GM18517 (cell line): ENCODE measurements at regions not wholly inside any gene's neighbourhood (a gene's known extent, or its start where the extent isn't known, plus 50 kb on each side); places are given as distances from the start of the nearest gene placed in this dataset.
"Not testable (repeated sequence)": the region's sequence is repeated elsewhere in the genome, so short reads cannot be mapped to it uniquely, and the experiment has no call there.

Experiments
- ATAC-seq: cut with Tn5 transposase; IDR thresholded peaks from one replicate; pipeline ENCODE4 v1.9.1; 2021; ENCODE audit warnings: mild to moderate bottlenecking, moderate library complexity; ENCODE audit not compliant: unreplicated experiment

- ATAC-seq, result no peak
These were observed 679.0 kb upstream of the ACVR2A start for GRCh38 chr2:147165697-147166382.

- ATAC-seq, result no peak
These were observed 680.3 kb upstream of the ACVR2A start for GRCh38 chr2:147164563-147164962.

- ATAC-seq, result no peak
These were observed 683.1 kb upstream of the ACVR2A start for GRCh38 chr2:147161746-147162145.

- ATAC-seq, result no peak
These were observed 687.9 kb upstream of the ACVR2A start for GRCh38 chr2:147156970-147157369.

- ATAC-seq, result no peak
These were observed 694.6 kb upstream of the ACVR2A start for GRCh38 chr2:147150241-147150635.

GRCh38 chr2:147149575-147150240 is 695.1 kb upstream of the ACVR2A start:
- no peak for ATAC-seq

- ATAC-seq, result no peak
These were observed 697.0 kb upstream of the ACVR2A start for GRCh38 chr2:147147802-147148201.

GRCh38 chr2:147141930-147142329 is 702.9 kb upstream of the ACVR2A start:
- ATAC-seq, result no peak

- not testable (repeated sequence) for ATAC-seq
These were observed 705.1 kb upstream of the ACVR2A start for GRCh38 chr2:147139732-147140131.

GRCh38 chr2:147137711-147138110 is 707.1 kb upstream of the ACVR2A start:
- ATAC-seq, result no peak

GRCh38 chr2:147135376-147135775 is 709.5 kb upstream of the ACVR2A start:
- no peak for ATAC-seq

GRCh38 chr2:147133286-147133908 is 711.4 kb upstream of the ACVR2A start:
- no peak for ATAC-seq

GRCh38 chr2:147125145-147125544 is 719.7 kb upstream of the ACVR2A start:
- ATAC-seq, result no peak

GRCh38 chr2:147122944-147123343 is 721.9 kb upstream of the ACVR2A start:
- ATAC-seq, result no peak

GRCh38 chr2:147110962-147111361 is 733.9 kb upstream of the ACVR2A start:
- no peak for ATAC-seq

GRCh38 chr2:147110317-147110716 is 734.5 kb upstream of the ACVR2A start:
- ATAC-seq, result no peak

GRCh38 chr2:147109291-147109690 is 735.5 kb upstream of the ACVR2A start:
- ATAC-seq, result no peak

GRCh38 chr2:147108548-147108947 is 736.3 kb upstream of the ACVR2A start:
- no peak for ATAC-seq

GRCh38 chr2:147101941-147102790 is 742.7 kb upstream of the ACVR2A start:
- no peak for ATAC-seq

GRCh38 chr2:147100406-147101035 is 744.3 kb upstream of the ACVR2A start:
- ATAC-seq, result no peak

GRCh38 chr2:147099845-147100244 is 745.0 kb upstream of the ACVR2A start:
- no peak for ATAC-seq
